Testis (tissue), 2 donors: ENCODE measurements at regions not wholly inside any gene's neighbourhood (a gene's known extent, or its start where the extent isn't known, plus 50 kb on each side); places are given as distances from the start of the nearest gene placed in this dataset.

ENCODE experiments used
- CTCF ChIP-seq, 3 experiments: fragments of 450-650 bp in 2 of 3; fragments of 200-600 bp in 1 of 3; sonication (generic) in 1 of 3; IDR thresholded peaks; one replicate each; pipeline ENCODE4 v1.5.1; 2016 to 2019; ENCODE audit warnings: antibody characterized with exemption in 3 of 3, mild to moderate bottlenecking in 2 of 3, moderate library complexity in 1 of 3
- POLR2A ChIP-seq: fragments of 450-650 bp; IDR thresholded peaks from one replicate; pipeline ENCODE4 v1.6.1; 2017; ENCODE audit warnings: antibody characterized with exemption, mild to moderate bottlenecking, moderate library complexity

GRCh38 chr14:71472356-71473340, 459.6 kb upstream of the RGS6 start:
- TF ChIP-seq POLR2A: no peak
- no peak for TF ChIP-seq CTCF (IDR thresholded peaks at IDR 0.05)
